Peyer's patch (tissue), 4 donors: ENCODE measurements at regions not wholly inside any gene's neighbourhood (a gene's known extent, or its start where the extent isn't known, plus 50 kb on each side); places are given as distances from the start of the nearest gene placed in this dataset.
"Not testable (repeated sequence)": the region's sequence is repeated elsewhere in the genome, so short reads cannot be mapped to it uniquely, and the experiment has no call there.

Experiments used
- DNase-seq, 3 donors: peaks; one replicate each; pipeline ENCODE4 v3.0.0-alpha.2; 2017 to 2019
- H3K27ac ChIP-seq, 4 donors: fragments of 200-600 bp; sonication (generic); one replicate each; pipeline ENCODE4 v1.5.1; 2016 to 2019
- H3K27me3 ChIP-seq, 2 donors: fragments of 200-600 bp; sonication (generic); one replicate each; pipeline ENCODE4 v1.5.1; 2019
- H3K36me3 ChIP-seq, 3 donors: fragments of 200-600 bp; sonication (generic); one replicate each; pipeline ENCODE4 v1.5.1; 2016 to 2019
- H3K4me1 ChIP-seq, 4 donors: fragments of 200-600 bp; sonication (generic); one replicate each; pipeline ENCODE4 v1.5.1; 2016 to 2019
- H3K4me3 ChIP-seq, 4 donors: fragments of 200-600 bp; sonication (generic); 1 replicate in 3 of 4; 2 replicates in 1 of 4; pipeline ENCODE4 v1.5.1; 2016 to 2019; ENCODE audit warnings: mild to moderate bottlenecking in 1 of 4
- H3K9me3 ChIP-seq, 4 donors: fragments of 200-600 bp; sonication (generic); one replicate each; pipeline ENCODE4 v1.5.1; 2016 to 2019; ENCODE audit warnings: mild to moderate bottlenecking in 1 of 4
- POLR2A ChIP-seq, 2 donors: fragments of 450-650 bp; IDR thresholded peaks; one replicate each; pipeline ENCODE4 v1.5.1; 2017; ENCODE audit warnings: antibody characterized with exemption in 2 of 2, mild to moderate bottlenecking in 2 of 2, moderate library complexity in 2 of 2
- TF ChIP-seq, protein P1 (sequence below), 6 experiments: fragments of 450-650 bp in 4 of 6; fragments of 200-600 bp in 2 of 6; sonication (generic) in 1 of 6; IDR thresholded peaks; one replicate each; pipeline ENCODE4 v1.5.1; 2017 to 2019; ENCODE audit warnings: antibody characterized with exemption in 6 of 6, mild to moderate bottlenecking in 3 of 6, moderate library complexity in 1 of 6

- no peaks in the 10 kb centered on the region for H3K9me3 ChIP-seq
- no peak overlapping the region for H3K27ac ChIP-seq
- peaks cover 0 to 10% (median 0%) of the 10 kb centered on the region in 4 donors for H3K4me1 ChIP-seq
- no peaks in the 10 kb centered on the region for H3K27me3 ChIP-seq
- no peak overlapping the region for H3K4me3 ChIP-seq
- no peaks in the 10 kb centered on the region for H3K36me3 ChIP-seq
- peak in 1 of 3 donors; percentile 24 for DNase-seq
- TF ChIP-seq, protein P1, sequence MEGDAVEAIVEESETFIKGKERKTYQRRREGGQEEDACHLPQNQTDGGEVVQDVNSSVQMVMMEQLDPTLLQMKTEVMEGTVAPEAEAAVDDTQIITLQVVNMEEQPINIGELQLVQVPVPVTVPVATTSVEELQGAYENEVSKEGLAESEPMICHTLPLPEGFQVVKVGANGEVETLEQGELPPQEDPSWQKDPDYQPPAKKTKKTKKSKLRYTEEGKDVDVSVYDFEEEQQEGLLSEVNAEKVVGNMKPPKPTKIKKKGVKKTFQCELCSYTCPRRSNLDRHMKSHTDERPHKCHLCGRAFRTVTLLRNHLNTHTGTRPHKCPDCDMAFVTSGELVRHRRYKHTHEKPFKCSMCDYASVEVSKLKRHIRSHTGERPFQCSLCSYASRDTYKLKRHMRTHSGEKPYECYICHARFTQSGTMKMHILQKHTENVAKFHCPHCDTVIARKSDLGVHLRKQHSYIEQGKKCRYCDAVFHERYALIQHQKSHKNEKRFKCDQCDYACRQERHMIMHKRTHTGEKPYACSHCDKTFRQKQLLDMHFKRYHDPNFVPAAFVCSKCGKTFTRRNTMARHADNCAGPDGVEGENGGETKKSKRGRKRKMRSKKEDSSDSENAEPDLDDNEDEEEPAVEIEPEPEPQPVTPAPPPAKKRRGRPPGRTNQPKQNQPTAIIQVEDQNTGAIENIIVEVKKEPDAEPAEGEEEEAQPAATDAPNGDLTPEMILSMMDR (IDR thresholded peaks at IDR 0.05) = no peak
- TF ChIP-seq POLR2A (IDR thresholded peaks at IDR 0.05) = no peak
Observed at GRCh38 chr13:112160558-112160957, 93.6 kb downstream of the SOX1 start.

DNA sequence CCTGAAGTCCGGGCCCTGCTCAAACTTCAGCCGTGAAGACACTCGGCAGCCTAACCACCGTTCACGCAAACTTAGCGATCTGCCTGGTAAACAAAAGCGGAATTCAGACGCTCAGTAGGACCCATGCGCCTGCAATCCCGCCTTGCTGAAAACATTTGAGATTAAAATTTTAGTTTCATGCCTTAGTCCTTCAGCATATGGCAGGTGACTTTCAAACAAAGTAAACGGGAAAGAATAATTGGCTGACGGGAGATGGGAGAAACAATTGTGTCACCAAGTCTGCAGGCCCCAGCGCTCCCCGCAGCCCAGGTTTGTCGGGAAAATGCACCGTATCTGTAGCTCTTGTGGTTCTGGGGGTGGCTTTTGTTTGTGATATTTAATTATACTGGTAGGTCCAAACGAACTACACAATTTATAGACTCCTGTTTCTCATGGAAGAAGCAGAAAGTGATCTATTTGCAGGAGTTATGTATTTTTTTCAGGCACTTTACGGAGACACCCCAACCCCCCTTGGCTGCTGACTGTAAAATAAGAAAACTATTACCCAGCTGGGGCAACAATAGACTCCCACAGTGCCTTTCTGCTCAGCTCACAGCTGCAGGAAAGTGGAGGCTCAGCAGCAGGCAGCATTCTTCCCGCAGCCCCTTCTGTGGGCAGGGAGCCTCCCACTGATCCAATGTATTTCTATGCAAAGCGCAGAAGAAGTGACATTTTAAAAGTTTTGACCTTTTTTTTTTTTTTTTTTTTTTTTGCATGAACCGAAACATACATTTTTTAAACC lies 94.8 kb downstream of the SOX1 start:
- no peaks in the 10 kb centered on the region for H3K9me3 ChIP-seq
- H3K4me1 ChIP-seq = peaks cover 0 to 10% (median 0%) of the 10 kb centered on the region in 4 donors
- H3K27me3 ChIP-seq = no peaks in the 10 kb centered on the region
- no peak overlapping the region for H3K27ac ChIP-seq
- TF ChIP-seq, protein P1 (IDR thresholded peaks at IDR 0.05) = no peak
- no peak for TF ChIP-seq POLR2A (IDR thresholded peaks at IDR 0.05)
- no peak overlapping the region for H3K4me3 ChIP-seq
- no peaks in the 10 kb centered on the region for H3K36me3 ChIP-seq
- no peak for DNase-seq

DNA sequence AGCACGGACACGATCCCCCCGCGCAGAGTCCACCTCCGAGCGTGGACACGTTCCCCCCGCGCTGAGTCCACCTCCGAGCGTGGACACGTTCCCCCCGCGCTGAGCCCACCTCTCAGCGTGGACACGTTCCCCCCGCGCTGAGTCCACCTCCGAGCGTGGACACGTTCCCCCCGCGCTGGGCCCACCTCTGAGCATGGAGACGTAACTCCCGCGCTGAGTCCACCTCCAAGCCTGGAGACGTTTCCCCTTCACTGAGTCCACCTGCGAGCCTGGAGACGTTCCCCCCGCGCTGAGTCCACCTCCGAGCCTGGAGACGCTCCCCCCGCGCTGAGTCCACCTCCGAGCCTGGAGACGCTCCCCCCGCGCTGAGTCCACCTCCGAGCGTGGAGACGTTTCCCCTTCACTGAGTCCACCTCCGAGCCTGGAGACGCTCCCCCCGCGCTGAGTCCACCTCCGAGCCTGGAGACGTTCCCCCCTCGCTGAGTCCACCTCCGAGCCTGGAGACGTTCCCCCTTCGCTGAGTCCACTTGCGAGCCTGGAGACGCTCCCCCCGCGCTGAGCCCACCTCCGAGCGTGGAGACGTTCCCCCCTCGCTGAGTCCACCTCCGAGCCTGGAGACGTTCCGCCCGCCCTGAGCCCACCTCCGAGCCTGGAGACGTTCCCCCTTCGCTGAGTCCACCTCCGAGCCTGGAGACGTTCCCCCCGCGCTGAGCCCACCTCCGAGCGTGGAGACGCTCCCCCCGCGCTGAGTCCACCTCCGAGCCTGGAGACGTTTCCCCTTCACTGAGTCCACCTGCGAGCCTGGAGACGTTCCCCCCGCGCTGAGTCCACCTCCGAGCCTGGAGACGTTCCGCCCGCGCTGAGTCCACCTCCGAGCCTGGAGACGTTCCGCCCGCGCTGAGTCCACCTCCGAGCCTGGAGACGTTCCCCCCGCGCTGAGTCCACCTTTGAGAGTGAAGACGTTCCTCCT lies 97.0 kb downstream of the SOX1 start:
- H3K4me3 ChIP-seq, DNase-seq, H3K27ac ChIP-seq, H3K27me3 ChIP-seq, H3K9me3 ChIP-seq, H3K36me3 ChIP-seq, H3K4me1 ChIP-seq: not testable (repeated sequence)

GRCh38 chr13:112165712-112166111 lies 98.8 kb downstream of the SOX1 start:
- H3K4me3 ChIP-seq = no peak overlapping the region
- peak in 1 of 3 donors; percentile 22 for DNase-seq
- H3K4me1 ChIP-seq = no peaks in the 10 kb centered on the region
- H3K36me3 ChIP-seq = no peaks in the 10 kb centered on the region
- H3K27me3 ChIP-seq = no peaks in the 10 kb centered on the region
- H3K27ac ChIP-seq = no peak overlapping the region
- TF ChIP-seq, protein P1 (IDR thresholded peaks at IDR 0.05) = no peak
- no peak for TF ChIP-seq POLR2A (IDR thresholded peaks at IDR 0.05)
- H3K9me3 ChIP-seq = no peaks in the 10 kb centered on the region

DNA sequence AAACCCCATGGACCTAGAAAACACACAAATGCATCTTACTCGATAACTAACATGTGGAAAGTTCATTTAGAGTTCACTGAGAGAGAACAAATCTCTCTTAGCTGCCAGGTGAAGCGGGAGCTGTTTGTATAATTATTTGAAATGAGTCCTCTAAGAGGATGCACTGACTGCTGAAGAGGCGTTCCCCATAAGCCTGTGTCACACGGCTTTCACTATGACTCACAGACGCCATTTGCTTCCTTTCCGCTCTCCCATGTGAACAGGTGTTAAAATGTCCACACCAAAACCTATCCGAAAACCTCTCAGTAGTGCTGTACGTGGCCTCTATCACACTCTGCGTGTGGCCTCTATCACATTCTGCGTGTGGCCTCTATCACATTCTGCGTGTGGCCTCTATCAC lies 101.8 kb downstream of the SOX1 start:
- DNase-seq = no peak
- Histone ChIP-seq H3K4me1 (no peaks in the 10 kb centered on the region), H3K27ac (no peak overlapping the region), H3K4me3 (no peak overlapping the region), H3K27me3 (no peaks in the 10 kb centered on the region), H3K9me3 (no peaks in the 10 kb centered on the region), H3K36me3 (no peaks in the 10 kb centered on the region)
- TF ChIP-seq, protein P1 (IDR thresholded peaks at IDR 0.05) = no peak
- TF ChIP-seq POLR2A (IDR thresholded peaks at IDR 0.05) = no peak
